AG10803 (cell line): ENCODE measurements at regions not wholly inside any gene's neighbourhood (a gene's known extent, or its start where the extent isn't known, plus 50 kb on each side); places are given as distances from the start of the nearest gene placed in this dataset.

Experiments
- DNase-seq: peaks from one replicate; pipeline ENCODE4 v3.0.0; 2010; ENCODE audit warnings: low read depth
- H3K4me3 ChIP-seq: 2 replicates; pipeline ENCODE4 v1.5.1; 2011; ENCODE audit warnings: mild to moderate bottlenecking, low read length, control low read depth
- CTCF ChIP-seq: conservative IDR thresholded peaks from 2 replicates; pipeline ENCODE4 v1.5.1; 2011; ENCODE audit warnings: mild to moderate bottlenecking, low read length, control low read depth, inconsistent platforms

- H3K4me3 ChIP-seq, result no peak overlapping the region
- TF ChIP-seq CTCF, result no peak
- no peak for DNase-seq
These were observed 95.0 kb upstream of the KLF12 start for GRCh38 chr13:74229242-74229641.

GRCh38 chr13:74227476-74228158 lies 93.4 kb upstream of the KLF12 start:
- TF ChIP-seq CTCF, result no peak
- H3K4me3 ChIP-seq, result no peak overlapping the region
- no peak for DNase-seq

- no peak for TF ChIP-seq CTCF
- no peak overlapping the region for H3K4me3 ChIP-seq
- DNase-seq, result peak; percentile 62
These were observed 92.7 kb upstream of the KLF12 start for GRCh38 chr13:74226791-74227475.

GRCh38 chr13:74221752-74222151 lies 87.5 kb upstream of the KLF12 start:
- DNase-seq, result no peak
- no peak overlapping the region for H3K4me3 ChIP-seq
- no peak for TF ChIP-seq CTCF

GRCh38 chr13:74219566-74219965 lies 85.4 kb upstream of the KLF12 start:
- peak; percentile 55 for DNase-seq
- TF ChIP-seq CTCF, result no peak
- H3K4me3 ChIP-seq, result no peak overlapping the region

GRCh38 chr13:74218291-74218690 lies 84.1 kb upstream of the KLF12 start:
- no peak for DNase-seq
- no peak for TF ChIP-seq CTCF
- H3K4me3 ChIP-seq, result no peak overlapping the region

GRCh38 chr13:74217811-74218210 lies 83.6 kb upstream of the KLF12 start:
- no peak for TF ChIP-seq CTCF
- no peak overlapping the region for H3K4me3 ChIP-seq
- peak; percentile 84 for DNase-seq
